H1 (cell line): ENCODE measurements at regions not wholly inside any gene's neighbourhood (a gene's known extent, or its start where the extent isn't known, plus 50 kb on each side); places are given as distances from the start of the nearest gene placed in this dataset.

Experiments
- CTCF ChIA-PET: fragments of 300-600 bp; sonication (Branson Sonifier 250); formaldehyde crosslinking; loops from one replicate; lab custom pipeline; 2021; ENCODE audit not compliant: partially characterized antibody; lab: Charles Lee
- POLR2A ChIA-PET: fragments of 300-600 bp; sonication (Branson Sonifier 250); formaldehyde crosslinking; loops from one replicate; lab custom pipeline; 2021; ENCODE audit warnings: inconsistent platforms; ENCODE audit not compliant: partially characterized antibody; lab: Charles Lee
- DNase-seq, 2 experiments: peaks; one replicate each; pipeline versions ENCODE4 v3.0.0 to v3.0.0-alpha.2; 2010 to 2022; ENCODE audit warnings: low spot score in 2 of 2, low read depth in 1 of 2, mixed read lengths in 1 of 2
- FAIRE-seq: peaks from 2 replicates; lab custom pipeline; 2011; peaks lifted over from hg19 to GRCh38; lab: Jason Lieb, UNC
- H2AFZ ChIP-seq: 2 replicates; pipeline ENCODE4 v1.8.1; 2012; ENCODE audit warnings: low read length, inconsistent platforms
- H2AK5ac ChIP-seq: 2 replicates; pipeline ENCODE4 v1.6.1; 2013; ENCODE audit warnings: low read depth, low read length
- H2BK120ac ChIP-seq: replicated peaks from 2 replicates; pipeline ENCODE3; 2013; ENCODE audit warnings: low read depth, low read length, inconsistent platforms
- H2BK12ac ChIP-seq: 2 replicates; pipeline ENCODE4 v1.6.1; 2013; ENCODE audit warnings: low read depth, low read length
- H2BK15ac ChIP-seq: 2 replicates; pipeline ENCODE4 v1.6.1; 2013; ENCODE audit warnings: low read length
- H2BK20ac ChIP-seq: 2 replicates; pipeline ENCODE4 v1.6.1; 2013; ENCODE audit warnings: low read length
- H2BK5ac ChIP-seq: 2 replicates; pipeline ENCODE4 v1.6.1; 2013; ENCODE audit warnings: low read depth, low read length
- H3K14ac ChIP-seq: 2 replicates; pipeline ENCODE4 v1.6.1; 2013; ENCODE audit warnings: inconsistent platforms; ENCODE audit not compliant: insufficient read length
- H3K18ac ChIP-seq: 2 replicates; pipeline ENCODE4 v1.6.1; 2013; ENCODE audit warnings: low read length; ENCODE audit errors: extremely low read depth
- H3K23ac ChIP-seq: 2 replicates; pipeline ENCODE4 v1.6.1; 2013; ENCODE audit warnings: inconsistent platforms; ENCODE audit not compliant: insufficient read length
- H3K23me2 ChIP-seq: 2 replicates; pipeline ENCODE4 v1.6.1; 2013; ENCODE audit warnings: low read depth, low read length
- H3K27ac ChIP-seq: 2 replicates; pipeline ENCODE4 v1.6.1; 2011; ENCODE audit warnings: low read depth, low read length, inconsistent platforms
- H3K27me3 ChIP-seq, 4 experiments: replicated peaks in 1 of 4; 1 replicate in 1 of 4; 2 replicates in 3 of 4; pipeline versions ENCODE4 v1.6.1 to v1.8.1; 2011 to 2013; ENCODE audit warnings: low read length in 3 of 4, mild to moderate bottlenecking in 3 of 4, inconsistent platforms in 2 of 4, mixed read lengths in 2 of 4, moderate library complexity in 1 of 4; ENCODE audit not compliant: control insufficient read depth in 3 of 4, insufficient read depth in 3 of 4; ENCODE audit errors: extremely low read depth in 1 of 4
- H3K36me3 ChIP-seq, 4 experiments: 2 replicates each; pipeline versions ENCODE4 v1.6.1 to v1.8.1; 2011 to 2013; ENCODE audit warnings: mild to moderate bottlenecking in 4 of 4, low read length in 3 of 4, moderate library complexity in 2 of 4, control low read depth in 1 of 4, inconsistent platforms in 1 of 4; ENCODE audit not compliant: insufficient read depth in 4 of 4, control insufficient read depth in 2 of 4
- H3K4ac ChIP-seq: replicated peaks from 2 replicates; pipeline ENCODE3; 2013; ENCODE audit warnings: low read length, low read depth, mixed read lengths, inconsistent platforms; ENCODE audit not compliant: insufficient read length
- H3K4me1 ChIP-seq, 4 experiments: replicated peaks in 1 of 4; 1 replicate in 1 of 4; 2 replicates in 3 of 4; pipeline versions ENCODE4 v1.6.1 to v1.8.1; 2011 to 2013; ENCODE audit warnings: low read length in 3 of 4, inconsistent platforms in 2 of 4, mixed read lengths in 1 of 4; ENCODE audit not compliant: insufficient read depth in 4 of 4, control insufficient read depth in 3 of 4
- H3K4me2 ChIP-seq, 2 experiments: 2 replicates each; pipeline versions ENCODE4 v1.6.1 to v1.8.1; 2011 to 2013; ENCODE audit warnings: low read depth in 2 of 2, low read length in 2 of 2, control low read depth in 1 of 2, inconsistent platforms in 1 of 2, mild to moderate bottlenecking in 1 of 2; ENCODE audit not compliant: insufficient read depth in 1 of 2
- H3K4me3 ChIP-seq, 4 experiments: fragments of 200-600, 300-600 bp in 1 of 4; sonication (generic), shearing (Covaris generic), sonication (Bioruptor Twin) in 1 of 4; 2 replicates each; pipeline versions ENCODE4 v1.5.1 to v1.8.1; 2011 to 2016; ENCODE audit warnings: low read length in 4 of 4, low read depth in 3 of 4, control low read depth in 2 of 4, inconsistent platforms in 2 of 4, mild to moderate bottlenecking in 2 of 4, mixed read lengths in 1 of 4, moderate library complexity in 1 of 4; ENCODE audit not compliant: insufficient read depth in 2 of 4; ENCODE audit errors: extremely low read depth in 1 of 4
- H3K56ac ChIP-seq: replicated peaks from 2 replicates; pipeline ENCODE3; 2013; ENCODE audit warnings: low read depth, mild to moderate bottlenecking, mixed read lengths, low read length, inconsistent platforms; ENCODE audit not compliant: insufficient read length
- H3K79me1 ChIP-seq: 2 replicates; pipeline ENCODE4 v1.6.1; 2013; ENCODE audit warnings: low read depth, low read length, control low read depth
- H3K79me2 ChIP-seq, 2 experiments: 2 replicates each; pipeline versions ENCODE4 v1.6.1 to v1.8.1; 2012 to 2013; ENCODE audit warnings: low read length in 2 of 2, mild to moderate bottlenecking in 2 of 2, inconsistent platforms in 1 of 2; ENCODE audit not compliant: insufficient read depth in 2 of 2, control insufficient read depth in 1 of 2
- H3K9ac ChIP-seq, 4 experiments: replicated peaks in 1 of 4; 1 replicate in 1 of 4; 2 replicates in 3 of 4; pipeline versions ENCODE4 v1.6.1 to v1.8.1; 2011 to 2013; ENCODE audit warnings: low read depth in 3 of 4, low read length in 3 of 4, control low read depth in 2 of 4, mild to moderate bottlenecking in 2 of 4, moderate library complexity in 2 of 4, inconsistent platforms in 1 of 4; ENCODE audit errors: extremely low read depth in 1 of 4
- H3K9me3 ChIP-seq, 2 experiments: 2 replicates each; pipeline versions ENCODE4 v1.6.1 to v1.8.1; 2012 to 2013; ENCODE audit warnings: mild to moderate bottlenecking in 2 of 2, moderate library complexity in 2 of 2, control low read depth in 1 of 2, inconsistent platforms in 1 of 2, low read depth in 1 of 2, low read length in 1 of 2, mixed read lengths in 1 of 2; ENCODE audit not compliant: insufficient read depth in 2 of 2
- H4K20me1 ChIP-seq, 2 experiments: replicated peaks in 1 of 2; 2 replicates each; pipeline versions ENCODE3 to v1.8.1; 2011 to 2013; ENCODE audit warnings: inconsistent platforms in 2 of 2, low read length in 2 of 2, mild to moderate bottlenecking in 1 of 2; ENCODE audit not compliant: insufficient read depth in 2 of 2, control insufficient read depth in 1 of 2
- H4K5ac ChIP-seq: 2 replicates; pipeline ENCODE4 v1.6.1; 2013; ENCODE audit warnings: low read length, low read depth, mixed read lengths, inconsistent platforms; ENCODE audit not compliant: insufficient read length
- H4K8ac ChIP-seq: 2 replicates; pipeline ENCODE4 v1.8.0; 2013; ENCODE audit warnings: mild to moderate bottlenecking, moderate library complexity, low read length, inconsistent platforms; ENCODE audit not compliant: insufficient read depth; ENCODE audit errors: extremely low read depth
- H4K91ac ChIP-seq: replicated peaks from 2 replicates; pipeline ENCODE3; 2013; ENCODE audit warnings: low read length, mixed read lengths, inconsistent platforms; ENCODE audit not compliant: insufficient read length
- ASH2L ChIP-seq: fragments of 200-600, 300-600 bp; sonication (generic); IDR thresholded peaks from one replicate; pipeline ENCODE4 v1.7.1; 2017; ENCODE audit warnings: low read length
- WGBS, 2 experiments: shearing (Covaris generic) in 1 of 2; methylation state at CpG; one replicate each; pipeline versions ENCODE4 v1.1.6 to v1.1.7; 2013 to 2015; ENCODE audit warnings: low lambda C conversion rate in 2 of 2, mixed read lengths in 2 of 2, inconsistent platforms in 1 of 2, low coverage in 1 of 2, missing lambda C conversion rate in 1 of 2; ENCODE audit not compliant: insufficient replicate concordance in 2 of 2, insufficient coverage in 1 of 2, insufficient read length in 1 of 2; ENCODE audit errors: extremely low coverage in 1 of 2, missing lambda C conversion rate in 1 of 2; 5-methylcytosine and 5-hydroxymethylcytosine counted together
- TF ChIP-seq, protein P1 (sequence below), 3 experiments: IDR thresholded peaks; 1 replicate in 2 of 3; 2 replicates in 1 of 3; pipeline versions ENCODE4 v1.5.1 to v1.6.1; 2011; ENCODE audit warnings: low read length in 3 of 3, mild to moderate bottlenecking in 3 of 3, inconsistent platforms in 2 of 3, low read depth in 1 of 3, moderate library complexity in 1 of 3; ENCODE audit not compliant: insufficient read depth in 1 of 3; ENCODE audit errors: control extremely low read depth in 1 of 3

DNA sequence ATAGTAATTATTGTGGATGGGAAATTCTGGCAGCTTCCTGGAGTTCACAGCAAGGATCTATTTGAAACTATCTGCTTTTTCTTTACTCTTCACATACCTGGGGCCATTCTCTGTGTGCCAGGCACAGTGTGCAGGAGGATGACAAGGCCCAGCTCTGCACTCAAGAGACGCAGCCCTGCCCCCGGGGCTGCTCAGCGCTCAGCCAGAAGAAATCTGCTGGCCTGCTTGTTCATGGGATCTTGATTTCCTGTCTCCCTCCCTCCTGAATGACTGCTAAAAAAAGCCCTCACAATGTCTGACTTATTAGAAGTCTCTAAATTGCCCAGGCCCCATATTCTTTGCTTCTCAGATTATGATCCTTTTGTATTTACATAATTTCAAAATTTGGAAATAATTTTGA, 210.9 kb downstream of the DCDC2C start:
- Histone ChIP-seq H3K23me2 (no peaks in the 10 kb centered on the region), H3K18ac (no peak overlapping the region), H2AFZ (no peak overlapping the region), H2BK5ac (no peak overlapping the region), H3K27ac (no peak overlapping the region), H3K23ac (no peak overlapping the region), H3K79me2 (no peaks in the 10 kb centered on the region), H2BK15ac (no peak overlapping the region), H3K36me3 (no peaks in the 10 kb centered on the region; a peak in 1 of 8 replicates), H3K9ac (no peak overlapping the region), H4K91ac (no peak overlapping the region), H4K20me1 (no peaks in the 10 kb centered on the region), H2BK20ac (no peak overlapping the region), H3K4me2 (no peak overlapping the region), H4K8ac (no peak overlapping the region), H2BK12ac (no peak overlapping the region), H3K4ac (no peak overlapping the region), H2BK120ac (no peak overlapping the region), H2AK5ac (no peak overlapping the region), H4K5ac (no peak overlapping the region), H3K56ac (no peak overlapping the region), H3K14ac (no peak overlapping the region), H3K9me3 (peaks cover 3 to 12% of the 10 kb centered on the region in 2 experiments; a peak in 3 of 4 replicates), H3K4me3 (no peak overlapping the region), H3K79me1 (no peaks in the 10 kb centered on the region), H3K4me1 (no peaks in the 10 kb centered on the region), H3K27me3 (no peaks in the 10 kb centered on the region)
- POLR2A ChIA-PET, result interaction anchor here (0.7 kb wide), 1 partner anchor 13 kb away, joined by 3 read pairs; no protein-coding TSS in a partner anchor
- CTCF ChIA-PET, result interaction anchor here (1.5 to 1.8 kb wide), 2 partner anchors 11 to 185 kb away, joined by 3 to 6 read pairs; no protein-coding TSS in a partner anchor
- no peak for FAIRE-seq
- WGBS, 2 experiments, result 78% methylated on average over 3 of the region's 3 CpGs; no CpG with 5 or more reads in 1 of the 2 experiments
- no peak for DNase-seq
- TF ChIP-seq, protein P1, sequence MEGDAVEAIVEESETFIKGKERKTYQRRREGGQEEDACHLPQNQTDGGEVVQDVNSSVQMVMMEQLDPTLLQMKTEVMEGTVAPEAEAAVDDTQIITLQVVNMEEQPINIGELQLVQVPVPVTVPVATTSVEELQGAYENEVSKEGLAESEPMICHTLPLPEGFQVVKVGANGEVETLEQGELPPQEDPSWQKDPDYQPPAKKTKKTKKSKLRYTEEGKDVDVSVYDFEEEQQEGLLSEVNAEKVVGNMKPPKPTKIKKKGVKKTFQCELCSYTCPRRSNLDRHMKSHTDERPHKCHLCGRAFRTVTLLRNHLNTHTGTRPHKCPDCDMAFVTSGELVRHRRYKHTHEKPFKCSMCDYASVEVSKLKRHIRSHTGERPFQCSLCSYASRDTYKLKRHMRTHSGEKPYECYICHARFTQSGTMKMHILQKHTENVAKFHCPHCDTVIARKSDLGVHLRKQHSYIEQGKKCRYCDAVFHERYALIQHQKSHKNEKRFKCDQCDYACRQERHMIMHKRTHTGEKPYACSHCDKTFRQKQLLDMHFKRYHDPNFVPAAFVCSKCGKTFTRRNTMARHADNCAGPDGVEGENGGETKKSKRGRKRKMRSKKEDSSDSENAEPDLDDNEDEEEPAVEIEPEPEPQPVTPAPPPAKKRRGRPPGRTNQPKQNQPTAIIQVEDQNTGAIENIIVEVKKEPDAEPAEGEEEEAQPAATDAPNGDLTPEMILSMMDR (IDR thresholded peaks at IDR 0.05; ENCODE audit: control extremely low read depth in 1 of 3, insufficient read depth in 1 of 3, low read depth in 1 of 3, low read length in 3 of 3), result no peak
- TF ChIP-seq ASH2L, result no peak
